ENCODE measurements at regions not wholly inside any gene's neighbourhood (a gene's known extent, or its start where the extent isn't known, plus 50 kb on each side); places are given as distances from the start of the nearest gene placed in this dataset.

DNA sequence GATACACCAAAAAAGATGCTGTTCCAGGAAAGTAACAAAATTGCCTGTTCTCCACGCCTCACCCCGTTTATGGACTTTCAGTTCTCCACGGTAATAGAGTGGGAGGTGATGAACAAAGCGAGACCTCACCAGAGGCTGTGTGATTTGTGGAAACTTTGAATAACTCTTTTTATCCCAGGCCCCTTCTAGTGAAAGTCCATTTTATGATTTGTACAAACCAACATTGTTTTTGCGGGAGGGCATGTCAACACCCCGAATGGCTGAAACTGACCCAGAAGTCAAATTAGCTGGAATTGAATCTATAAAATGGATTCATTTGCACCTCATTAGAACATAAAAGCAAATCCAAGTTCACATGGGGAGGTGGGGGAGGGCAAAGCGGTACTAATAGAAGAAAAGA is 517.8 kb downstream of the CDH26 start:
- Histone ChIP-seq H3K4me1 (no peaks in the 10 kb centered on the region), H3K27ac (no peak overlapping the region), H3K36me3 (no peaks in the 10 kb centered on the region), H3K9me3 (no peaks in the 10 kb centered on the region), H3K27me3 (no peaks in the 10 kb centered on the region), H3K4me3 (no peak overlapping the region)
- intact Hi-C loops (cut with DNase I) = no loop called here
- DNase-seq (ENCODE audit: low spot score in 2 of 2) = no peak
- TF ChIP-seq CTCF (IDR thresholded peaks at IDR 0.05) = no peak

DNA sequence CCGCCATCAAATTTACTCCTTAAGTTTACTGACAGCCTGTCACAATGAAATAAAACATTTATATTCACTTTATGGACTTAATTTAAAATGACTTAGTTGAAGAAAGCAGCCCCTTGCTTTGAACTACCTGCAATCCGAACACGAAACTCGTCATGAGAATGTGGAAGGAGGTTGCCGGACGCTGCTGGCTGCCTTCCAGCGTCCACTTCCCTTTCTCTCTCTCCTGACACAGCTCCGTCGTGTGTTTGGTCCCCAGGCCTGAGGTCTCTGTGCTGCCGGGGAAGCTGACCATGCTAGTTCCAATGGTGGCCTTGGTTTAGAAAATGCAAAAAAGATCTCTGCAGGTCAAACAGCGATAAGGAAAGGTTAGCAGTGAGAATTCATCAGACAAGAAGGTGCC is 519.7 kb downstream of the CDH26 start:
- Histone ChIP-seq H3K36me3 (no peaks in the 10 kb centered on the region), H3K27ac (no peak overlapping the region), H3K9me3 (no peaks in the 10 kb centered on the region), H3K4me1 (no peaks in the 10 kb centered on the region), H3K4me3 (no peak overlapping the region), H3K27me3 (no peaks in the 10 kb centered on the region)
- intact Hi-C loops (cut with DNase I) = no loop called here
- no peak for DNase-seq (ENCODE audit: low spot score in 2 of 2)
- no peak for TF ChIP-seq CTCF (IDR thresholded peaks at IDR 0.05)

DNA sequence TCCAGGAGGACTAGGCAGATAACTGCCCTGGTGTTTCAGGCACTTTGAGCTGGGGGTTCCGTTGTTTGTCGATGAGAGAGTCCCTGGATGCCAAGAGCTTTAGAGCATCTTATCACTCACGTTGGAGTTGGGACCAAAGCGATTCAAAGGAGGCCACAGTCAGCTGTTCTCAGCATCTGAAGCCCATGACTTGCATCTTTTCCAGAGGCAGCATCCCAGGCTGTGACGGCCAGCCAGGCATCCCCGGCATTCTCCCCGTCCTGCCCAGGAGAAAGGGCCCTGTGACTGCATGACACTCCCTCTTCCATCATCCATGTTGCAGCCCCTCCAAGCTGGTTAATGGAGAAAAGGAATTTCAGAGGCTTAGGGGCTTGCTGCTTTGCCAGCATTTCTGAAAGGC is 520.3 kb downstream of the CDH26 start:
- DNase-seq (ENCODE audit: low spot score in 2 of 2) = no peak
- no peak for TF ChIP-seq CTCF (IDR thresholded peaks at IDR 0.05)
- H3K27ac ChIP-seq = no peak overlapping the region
- no peaks in the 10 kb centered on the region for H3K36me3 ChIP-seq
- no peaks in the 10 kb centered on the region for H3K9me3 ChIP-seq
- intact Hi-C loops (cut with DNase I) = no loop called here
- no peak overlapping the region for H3K4me3 ChIP-seq
- H3K4me1 ChIP-seq = no peaks in the 10 kb centered on the region
- H3K27me3 ChIP-seq = no peaks in the 10 kb centered on the region

GRCh38 chr20:60480950-60481742 is 522.9 kb downstream of the CDH26 start:
- Histone ChIP-seq H3K9me3 (no peaks in the 10 kb centered on the region), H3K4me1 (no peaks in the 10 kb centered on the region), H3K36me3 (no peaks in the 10 kb centered on the region), H3K27me3 (no peaks in the 10 kb centered on the region), H3K4me3 (no peak overlapping the region), H3K27ac (no peak overlapping the region)
- intact Hi-C loops (cut with DNase I) = no loop called here
- no peak for TF ChIP-seq CTCF (IDR thresholded peaks at IDR 0.05)
- no peak for DNase-seq (ENCODE audit: low spot score in 2 of 2)

- no peak for DNase-seq (ENCODE audit: low spot score in 2 of 2)
- no peak for TF ChIP-seq CTCF (IDR thresholded peaks at IDR 0.05)
- no peaks in the 10 kb centered on the region for H3K27me3 ChIP-seq
- no peaks in the 10 kb centered on the region for H3K4me1 ChIP-seq
- no peak overlapping the region for H3K4me3 ChIP-seq
- no peaks in the 10 kb centered on the region for H3K36me3 ChIP-seq
- no peak overlapping the region for H3K27ac ChIP-seq
- intact Hi-C loops (cut with DNase I) = no loop called here
- no peaks in the 10 kb centered on the region for H3K9me3 ChIP-seq
Observed at GRCh38 chr20:60481743-60482133, 523.5 kb downstream of the CDH26 start.

Data from ascending aorta (tissue), 2 donors.